GM21619 (cell line): ENCODE measurements at regions not wholly inside any gene's neighbourhood (a gene's known extent, or its start where the extent isn't known, plus 50 kb on each side); places are given as distances from the start of the nearest gene placed in this dataset.

ENCODE experiments used
- ATAC-seq: cut with Tn5 transposase; IDR thresholded peaks from one replicate; pipeline ENCODE4 v1.9.1; 2021; ENCODE audit not compliant: unreplicated experiment

DNA sequence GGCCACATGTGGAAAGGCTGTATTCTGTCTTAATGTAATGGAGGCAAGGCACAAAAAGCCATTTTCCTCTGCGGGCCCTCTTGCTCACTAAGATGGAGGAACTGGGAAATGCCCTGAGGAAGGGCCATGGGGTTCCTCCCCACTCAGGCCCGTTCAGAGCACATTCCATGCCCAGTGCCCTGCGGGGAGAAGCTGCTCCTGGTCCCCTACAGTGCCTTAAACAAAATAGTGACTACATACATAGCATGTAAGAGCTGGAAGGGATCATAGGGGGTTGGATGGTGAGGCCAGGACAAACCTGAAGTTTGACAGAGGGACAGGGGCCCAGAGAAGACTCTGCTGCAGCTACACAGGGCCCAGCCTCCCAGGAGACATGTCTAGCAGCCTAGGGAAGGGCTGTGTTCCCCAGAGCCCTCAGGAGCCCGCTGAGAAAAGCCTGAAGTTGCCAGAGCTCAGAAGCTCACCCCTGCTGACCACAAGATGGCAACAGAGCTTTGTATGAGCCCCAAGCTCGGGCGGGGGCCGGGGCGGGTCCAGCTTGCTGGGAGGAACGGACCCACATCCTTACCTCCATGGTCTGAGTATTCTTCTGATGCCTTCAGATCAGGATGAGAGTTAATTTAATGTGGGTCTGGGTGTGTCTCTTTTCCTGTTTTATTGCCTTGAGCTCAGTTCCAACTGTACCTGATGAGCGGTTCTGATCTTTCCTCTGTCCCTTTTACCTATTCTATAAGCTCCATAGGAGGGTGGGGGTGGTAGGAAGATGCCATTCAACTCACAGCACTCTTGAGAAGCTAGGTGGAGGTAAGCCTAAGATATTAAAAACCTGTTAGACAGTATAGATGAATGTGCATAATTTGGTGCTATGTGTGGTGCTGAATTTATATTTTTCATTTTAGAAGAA lies 242.9 kb downstream of the CDC5L start:
- no peak for ATAC-seq

DNA sequence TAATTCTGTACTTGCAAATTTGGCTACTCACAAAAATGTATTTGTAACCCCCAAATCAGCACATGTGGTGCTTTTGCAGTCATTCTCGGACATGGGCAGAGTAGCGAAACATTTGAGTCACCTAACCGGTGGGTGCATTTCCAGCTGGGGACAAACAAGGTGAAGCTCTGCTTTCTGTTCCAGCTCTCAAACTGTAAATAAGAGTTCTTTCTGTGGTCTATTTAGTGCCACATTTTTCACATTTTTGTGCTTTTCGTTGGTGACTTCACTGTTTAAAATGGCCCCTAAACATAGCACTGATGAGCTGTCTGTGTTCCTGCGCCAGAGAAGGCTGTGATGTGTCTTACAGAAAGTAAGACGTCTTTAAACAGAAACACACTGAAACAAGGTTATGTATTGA lies 244.5 kb downstream of the CDC5L start:
- no peak for ATAC-seq

DNA sequence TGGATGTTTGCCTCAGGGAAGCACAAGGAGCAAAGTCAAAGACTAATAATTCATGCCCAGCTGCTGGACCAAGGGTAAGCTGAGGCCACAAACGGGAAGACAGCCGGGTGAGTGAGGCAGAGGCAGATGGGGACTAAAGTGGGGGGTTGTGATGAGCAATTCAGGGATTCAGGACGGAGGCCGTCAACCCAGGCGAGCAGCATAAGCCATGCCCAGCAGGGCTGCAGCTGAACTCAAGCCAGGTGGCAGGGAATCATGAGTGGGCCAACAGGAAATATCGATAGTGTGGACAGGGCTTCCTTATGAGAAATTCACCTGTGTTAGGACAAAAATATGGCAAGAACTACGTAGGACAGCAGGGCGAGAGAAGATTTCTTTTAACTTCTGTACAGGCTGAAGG lies 246.8 kb downstream of the CDC5L start:
- no peak for ATAC-seq

DNA sequence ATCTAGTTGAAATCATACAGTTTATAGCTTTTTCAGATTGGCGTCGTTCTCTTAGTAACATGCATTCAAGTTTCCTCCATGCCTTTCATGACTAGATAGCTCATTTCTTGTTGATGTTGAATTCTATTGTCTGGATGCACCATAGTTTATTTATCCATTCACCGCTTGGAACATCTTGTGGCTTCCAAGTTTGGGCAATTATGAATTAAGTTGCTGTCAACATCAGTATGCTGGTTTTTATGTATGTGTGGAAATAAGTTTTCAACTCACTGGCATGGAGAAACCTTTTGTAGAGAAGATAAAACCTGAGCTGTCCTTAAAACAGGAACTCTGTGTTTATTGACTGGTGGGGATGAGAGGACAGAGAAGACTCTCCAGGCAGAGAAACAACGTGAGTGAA lies 248.0 kb downstream of the CDC5L start:
- ATAC-seq = no peak

DNA sequence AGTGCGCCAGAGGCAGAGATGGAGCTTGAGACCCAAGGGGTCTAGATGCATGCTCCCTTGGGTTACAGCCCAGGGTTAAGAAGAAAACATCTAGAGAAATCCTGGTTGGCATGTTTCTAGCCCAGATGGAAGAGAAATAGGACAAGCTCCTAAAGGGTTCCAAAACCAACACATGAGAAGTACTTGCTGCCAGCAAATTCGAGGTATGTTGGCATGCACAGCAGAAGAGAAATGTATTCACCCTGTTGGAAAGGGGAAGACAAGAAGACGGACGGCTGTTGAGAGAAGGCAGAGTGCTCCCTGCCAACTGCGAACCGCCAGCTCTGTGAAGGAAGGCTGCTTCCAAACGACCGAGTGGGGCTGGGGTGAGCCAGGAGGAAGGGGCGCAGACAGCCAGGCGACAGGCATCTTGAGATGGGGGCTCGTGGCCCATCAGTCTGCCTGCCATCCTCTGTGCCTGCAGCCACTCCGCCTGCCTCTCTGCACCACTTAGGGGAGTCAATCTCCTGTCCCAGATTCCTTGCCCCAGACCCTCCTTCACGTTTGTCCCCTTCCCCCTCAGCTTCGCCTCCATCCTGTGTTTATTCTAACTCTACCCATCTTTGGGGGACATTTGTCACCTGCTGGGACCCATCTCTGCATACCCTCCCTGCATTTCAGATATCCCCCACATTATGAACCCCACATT lies 249.2 kb downstream of the CDC5L start:
- no peak for ATAC-seq

DNA sequence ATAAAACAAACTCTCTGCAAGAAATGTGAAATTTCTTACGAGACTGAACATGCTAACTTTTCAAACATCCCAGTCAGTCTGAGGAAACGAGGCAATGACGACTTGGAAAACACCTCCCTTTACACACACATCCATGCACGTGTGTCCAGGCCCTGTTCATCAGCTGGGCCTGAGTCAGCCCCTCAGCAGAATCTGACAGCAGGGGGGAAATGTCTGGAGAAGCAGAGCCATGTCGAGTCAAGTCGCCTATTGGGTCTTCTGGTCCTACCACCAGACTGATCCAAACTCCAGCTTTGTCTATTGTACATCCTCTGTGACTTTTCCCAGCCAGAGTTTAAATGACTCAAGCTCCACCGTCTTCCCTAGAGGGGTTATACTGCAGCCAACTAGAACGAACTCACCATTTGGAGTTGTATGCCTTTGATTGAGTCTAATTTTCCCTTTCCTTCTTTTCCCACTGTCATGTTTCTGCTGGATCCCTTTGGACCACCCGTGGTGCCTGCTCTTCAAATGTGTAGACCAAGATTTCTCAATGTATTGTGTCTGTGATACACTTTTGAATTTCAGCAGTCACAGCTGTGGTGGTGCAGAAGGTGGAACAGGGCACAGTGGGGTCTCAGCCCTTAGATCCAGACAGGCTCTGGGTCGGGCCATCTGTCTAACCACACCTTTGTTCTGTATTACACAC lies 254.0 kb downstream of the CDC5L start:
- ATAC-seq = no peak

DNA sequence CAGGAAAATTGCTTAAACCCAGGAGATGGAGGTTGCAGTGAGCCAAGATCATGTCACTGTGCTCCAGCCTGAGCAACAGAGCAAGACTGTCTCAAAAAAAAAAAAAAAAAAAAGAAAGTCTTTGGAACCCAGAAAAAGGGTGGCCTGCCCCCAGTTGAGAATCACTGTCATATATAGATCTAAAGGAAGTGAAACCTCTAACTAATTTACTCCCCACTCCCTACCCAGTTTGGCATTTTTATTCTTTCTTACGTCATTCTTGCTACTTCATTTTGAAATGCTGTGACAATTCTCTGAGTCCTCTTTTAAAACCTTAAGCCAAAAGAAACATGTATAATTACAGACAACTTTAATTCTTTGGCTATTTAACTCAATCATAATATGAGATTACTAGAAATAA lies 254.8 kb downstream of the CDC5L start:
- ATAC-seq = no peak

DNA sequence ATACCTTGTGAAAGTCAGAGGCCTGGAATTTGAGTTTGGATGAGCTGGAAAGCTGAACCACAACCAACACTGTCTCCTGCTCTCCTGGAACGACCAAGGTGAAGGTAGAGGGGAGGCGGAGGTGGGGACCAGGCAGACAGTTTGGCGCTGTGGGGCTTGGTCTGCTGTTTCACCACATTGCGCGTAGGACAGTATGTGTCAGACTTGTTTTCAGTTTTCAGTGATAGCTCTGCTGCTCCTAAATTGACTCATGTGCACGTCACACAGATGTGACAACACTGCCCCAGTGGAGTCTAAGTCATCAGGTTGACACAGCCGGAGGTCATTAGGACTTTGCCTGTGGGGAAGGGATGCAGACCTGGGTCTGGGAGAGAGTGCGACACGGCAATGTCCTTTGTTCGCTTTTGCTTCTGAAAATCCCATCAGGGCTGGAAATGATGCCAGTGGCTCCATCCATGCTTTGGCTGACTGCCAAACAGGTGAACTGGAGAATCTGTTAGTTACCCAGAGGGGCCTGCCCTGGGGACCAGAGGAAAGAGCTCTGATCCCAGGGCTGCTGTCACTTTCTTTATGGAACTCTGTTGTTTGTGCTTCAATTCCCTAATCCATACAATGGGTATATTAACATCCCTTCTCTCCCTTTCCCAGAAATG lies 255.5 kb downstream of the CDC5L start:
- ATAC-seq = no peak

DNA sequence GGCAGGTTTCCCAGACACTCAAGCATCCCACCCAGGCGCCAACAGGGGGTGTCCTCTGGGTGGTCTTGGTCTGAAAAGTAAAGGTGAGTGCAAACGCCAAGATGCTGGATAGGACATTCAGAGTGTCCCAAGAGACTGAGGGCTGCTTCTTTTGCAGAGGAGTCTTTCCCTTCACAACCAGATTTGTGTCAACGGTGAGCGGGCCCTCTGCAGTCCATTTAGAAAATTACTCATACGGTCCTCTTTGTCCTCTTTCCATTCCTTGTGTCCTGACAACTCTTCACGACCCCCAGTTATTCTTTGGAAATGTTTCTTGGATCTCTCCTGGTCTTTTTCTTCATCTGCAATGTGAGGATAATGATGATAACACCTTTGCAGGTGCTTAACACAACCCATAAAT lies 257.8 kb downstream of the CDC5L start:
- no peak for ATAC-seq

DNA sequence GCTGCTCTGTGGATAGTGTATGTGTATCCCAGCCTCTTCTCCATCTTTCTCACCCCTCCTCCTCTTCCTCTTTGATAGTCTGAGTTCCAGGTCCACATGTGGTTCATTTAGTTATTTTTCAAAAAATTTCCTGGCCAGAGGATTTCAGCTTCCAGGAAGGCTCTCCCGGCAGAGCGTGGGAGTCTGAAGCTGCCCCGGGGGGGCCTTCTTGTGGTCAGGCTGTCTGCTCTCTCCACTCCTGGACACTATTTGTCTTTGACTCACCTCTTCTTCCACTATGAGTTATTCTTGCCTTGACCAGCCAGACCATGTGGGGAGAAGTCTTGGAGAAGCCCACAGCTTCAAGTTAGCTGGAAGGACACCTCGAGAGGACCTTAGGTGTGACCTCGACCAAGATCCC lies 258.8 kb downstream of the CDC5L start:
- ATAC-seq = no peak

DNA sequence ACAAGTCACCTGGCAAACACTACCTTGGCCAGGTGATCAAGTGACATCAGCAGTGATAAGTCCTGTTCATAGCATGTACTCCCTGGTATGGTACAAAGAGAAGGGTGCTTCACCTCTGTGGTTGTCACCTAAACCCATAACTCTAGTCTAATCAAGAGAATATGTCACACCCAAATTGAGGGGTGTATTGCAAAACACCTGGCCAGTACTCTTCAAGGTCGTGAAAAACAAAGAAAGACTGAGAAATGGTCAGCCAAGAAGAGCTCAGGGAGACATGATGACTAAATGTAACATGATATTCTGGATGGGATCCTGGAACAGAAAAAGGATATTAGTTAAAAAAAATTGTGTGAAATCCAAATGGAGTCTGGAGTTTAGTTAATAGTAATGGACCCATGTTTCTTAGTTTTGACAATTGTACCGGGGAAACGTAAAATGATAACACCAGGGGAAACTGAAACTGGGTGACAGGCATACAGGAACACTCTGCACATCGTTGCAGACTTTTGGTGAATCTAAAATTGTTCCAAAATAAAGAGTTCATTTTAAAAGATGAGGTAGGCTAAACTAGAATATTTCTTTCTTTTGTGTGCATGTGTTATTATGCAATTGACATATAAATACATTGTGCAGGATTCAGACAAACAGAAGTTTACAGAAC lies 262.0 kb downstream of the CDC5L start:
- ATAC-seq = no peak

DNA sequence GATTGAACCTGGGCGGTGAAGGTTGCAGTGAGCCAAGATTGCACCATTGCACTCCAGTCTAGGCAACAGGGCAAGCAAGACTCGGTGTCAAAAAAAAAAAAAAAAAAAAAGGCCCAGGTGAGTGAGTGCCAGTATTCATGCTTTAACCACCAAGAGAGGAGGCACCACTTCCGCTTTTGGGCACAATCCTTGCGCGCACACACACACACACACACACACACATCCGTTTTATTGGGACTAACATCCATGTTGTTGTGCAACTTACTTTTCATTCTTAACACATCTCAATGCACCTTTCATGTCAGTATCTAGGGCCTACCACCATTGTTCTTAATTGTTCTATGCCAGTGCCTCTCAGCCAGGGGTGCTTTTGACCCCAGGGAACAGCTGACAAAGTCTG lies 263.0 kb downstream of the CDC5L start:
- ATAC-seq = no peak

DNA sequence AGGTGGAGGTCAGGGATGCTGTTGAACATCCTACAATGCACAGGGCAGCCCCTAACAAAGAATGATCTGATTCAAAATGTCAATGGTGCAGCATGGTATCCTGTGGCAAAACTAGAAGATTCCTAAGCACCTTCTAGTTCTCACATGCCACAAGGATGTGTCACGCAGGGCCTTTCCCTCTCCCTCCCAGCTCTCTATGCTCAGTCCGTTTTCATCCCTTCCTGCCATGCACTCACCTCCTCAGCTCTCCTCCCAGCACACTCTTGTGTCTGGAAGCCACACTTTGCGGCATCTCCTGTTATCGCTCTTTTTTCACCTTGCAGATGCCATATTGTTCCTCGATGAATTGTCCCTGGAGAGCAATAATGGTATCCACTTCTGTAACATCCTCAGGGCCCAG lies 263.4 kb downstream of the CDC5L start:
- no peak for ATAC-seq

DNA sequence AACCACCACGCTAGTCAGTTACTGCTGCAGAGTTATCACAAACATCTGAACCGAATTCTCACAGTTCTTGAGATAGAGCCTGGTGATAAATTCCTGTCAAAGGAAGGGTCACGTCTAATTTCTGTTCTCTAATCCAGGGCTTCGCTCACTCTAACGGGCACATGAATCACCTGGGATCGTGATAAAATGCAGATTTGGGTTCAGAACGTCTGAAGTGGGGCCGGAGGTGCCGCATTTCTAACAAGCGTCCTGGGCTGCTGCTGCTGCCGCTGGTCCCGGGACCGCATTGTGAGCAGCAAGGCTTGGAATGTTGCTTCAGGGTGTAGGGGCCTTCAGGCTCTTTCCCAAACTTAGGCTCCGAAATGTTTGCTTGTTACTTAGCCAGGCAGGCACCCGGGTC lies 264.1 kb downstream of the CDC5L start:
- no peak for ATAC-seq

DNA sequence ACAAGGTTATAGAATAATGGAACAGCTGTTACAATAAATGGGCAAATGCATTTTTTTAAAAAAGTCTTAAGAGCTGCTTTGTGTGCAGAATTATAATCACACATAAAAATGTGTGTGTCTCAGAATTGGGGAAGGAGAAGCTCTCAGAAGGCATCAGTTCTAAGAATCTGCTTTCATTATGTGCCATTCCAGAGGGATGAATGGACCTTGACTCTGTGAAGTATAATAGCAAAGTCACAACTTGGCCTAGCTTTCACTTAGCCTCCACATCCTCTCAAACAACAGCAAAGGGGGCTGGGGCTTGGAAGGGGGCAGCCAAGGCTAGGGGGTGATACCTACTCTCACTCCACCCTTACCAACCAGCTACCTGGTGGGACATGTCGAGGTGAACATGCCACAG lies 265.0 kb downstream of the CDC5L start:
- ATAC-seq = no peak

DNA sequence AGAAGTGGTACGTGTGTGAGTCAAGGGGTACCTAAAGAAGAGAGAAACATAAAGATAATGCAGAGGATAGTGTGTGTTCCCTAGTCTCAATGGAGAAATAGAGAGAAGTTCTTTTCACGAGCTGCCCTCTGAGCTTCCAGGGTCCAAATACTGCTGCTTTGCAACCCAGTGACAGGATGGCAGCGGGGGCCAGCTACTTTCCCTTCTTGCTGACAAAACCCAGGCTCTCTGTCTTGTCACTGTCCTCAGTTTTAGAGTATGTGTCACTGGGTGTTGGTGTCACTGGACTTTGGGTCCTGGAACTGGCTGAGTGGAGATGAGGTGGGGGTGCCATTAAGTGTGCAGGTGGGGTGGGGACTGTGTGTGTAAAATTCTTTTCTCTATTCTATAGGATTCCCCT lies 265.6 kb downstream of the CDC5L start:
- no peak for ATAC-seq

DNA sequence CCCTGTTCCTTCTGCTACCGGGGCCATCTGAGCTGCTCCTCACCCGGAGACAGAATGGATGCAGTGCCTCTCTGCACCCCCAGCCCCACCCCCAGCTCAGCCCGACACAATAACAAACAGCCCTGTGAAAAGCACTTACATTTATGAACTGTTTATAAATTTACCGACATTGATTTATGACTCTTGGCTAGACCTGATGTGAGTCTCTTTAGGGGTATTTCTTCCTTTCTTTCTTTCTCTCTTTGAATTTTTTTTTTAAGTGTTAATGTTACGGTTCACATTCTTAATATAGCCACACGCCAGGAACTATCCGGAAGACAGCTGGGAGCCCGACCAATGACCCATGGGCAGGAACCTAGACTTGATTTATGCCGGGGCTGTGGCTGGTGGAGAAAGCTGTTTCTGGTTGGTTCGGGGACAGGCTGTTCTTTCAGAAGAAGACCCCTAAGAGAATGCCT lies 266.3 kb downstream of the CDC5L start:
- ATAC-seq = no peak

DNA sequence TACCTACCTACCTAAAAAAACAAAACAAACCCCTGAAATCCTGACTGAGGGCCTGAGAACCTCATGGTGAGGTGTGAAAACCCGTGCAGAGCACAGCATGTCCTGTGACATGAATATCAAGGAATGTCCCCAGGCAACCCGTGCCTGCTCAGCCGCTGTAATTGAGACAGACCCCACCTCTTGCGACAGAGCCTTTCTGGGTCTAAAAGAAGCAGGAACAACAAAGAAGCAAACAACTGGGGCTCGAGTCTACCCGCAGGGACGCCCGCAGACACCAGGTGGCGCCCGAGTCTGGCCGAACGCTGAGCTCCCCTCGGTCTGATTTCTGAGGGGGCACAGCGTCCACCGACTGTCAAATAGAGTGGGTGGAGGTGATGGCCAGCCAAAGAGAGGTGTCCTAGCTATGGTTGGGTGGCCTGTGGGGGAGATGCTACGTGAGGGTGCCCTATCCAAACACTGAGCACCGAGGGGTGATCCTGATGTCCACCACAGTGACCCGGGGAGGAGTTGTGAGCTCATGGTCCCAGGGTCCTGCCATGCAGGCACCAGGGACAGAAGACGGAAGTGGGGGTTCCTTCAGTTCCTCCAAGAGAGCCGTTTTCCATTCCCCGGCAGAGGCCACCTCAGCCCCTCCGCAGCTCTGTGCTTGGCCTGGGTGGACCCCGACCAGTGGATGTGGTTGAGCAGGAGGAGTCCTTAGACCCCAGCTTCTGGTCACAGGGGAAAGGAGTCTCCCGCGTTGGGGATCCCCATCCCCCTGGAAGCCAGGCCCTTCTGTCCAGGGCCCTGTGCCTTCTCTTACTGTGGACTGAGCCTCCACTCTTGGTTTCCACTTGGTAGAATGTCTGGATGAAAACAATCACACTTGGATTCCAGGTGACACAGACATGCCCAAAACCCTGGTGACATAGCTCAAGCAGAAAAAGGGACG lies 268.2 kb downstream of the CDC5L start:
- ATAC-seq = peak; percentile 50

DNA sequence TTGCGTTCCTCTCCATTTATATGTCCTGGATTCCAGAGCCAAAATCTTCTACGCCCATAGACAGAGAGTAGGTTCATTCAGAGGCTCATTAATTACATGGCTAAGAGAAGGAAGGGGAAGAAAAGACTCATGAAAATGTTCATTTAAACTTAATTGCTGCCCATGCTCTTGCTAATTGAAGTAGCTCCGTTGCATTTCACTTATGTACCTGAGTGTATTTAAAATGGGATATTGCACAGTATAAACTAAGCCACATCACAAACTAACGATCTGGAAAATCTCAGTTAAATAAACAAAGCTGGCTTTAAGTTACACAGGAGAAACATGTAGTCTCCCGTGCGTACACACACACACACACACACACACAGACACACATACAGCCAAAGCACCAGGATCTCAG lies 269.2 kb downstream of the CDC5L start:
- ATAC-seq = no peak
